HepG2 (cell line): ENCODE measurements at regions not wholly inside any gene's neighbourhood (a gene's known extent, or its start where the extent isn't known, plus 50 kb on each side); places are given as distances from the start of the nearest gene placed in this dataset.

ENCODE experiments used
- ATAC-seq: fragments of 200-7000 bp; cut with Tn5 transposase; 3 replicates; pipeline ENCODE4 v1.9.1; 2020; ENCODE audit warnings: mild to moderate bottlenecking, moderate library complexity
- BruUV-seq: library from RNA; stranded (reverse); fragments of 400-500 nt; replicated peaks from 2 replicates; lab custom pipeline; 2021; lab: Mats Ljungman, UMichigan
- CTCF ChIA-PET: fragments of 300-600 bp; formaldehyde crosslinking; extraction: SDS; loops from one replicate; lab custom pipeline; 2021; ENCODE audit warnings: low total read pairs, inconsistent platforms, low intra/inter-chr PET ratio; lab: Yijun Ruan, JAX
- POLR2A ChIA-PET: fragments of 350-600 bp; sonication (Branson Sonifier 250); formaldehyde crosslinking; loops from one replicate; lab custom pipeline; 2020; ENCODE audit warnings: antibody characterized with exemption, inconsistent platforms; lab: Yijun Ruan, JAX
- DNase-seq: peaks from one replicate; pipeline ENCODE4 v3.0.0-alpha.2; 2015; ENCODE audit warnings: low spot score
- FAIRE-seq: peaks from 3 replicates; lab custom pipeline; 2011; peaks lifted over from hg19 to GRCh38; lab: Jason Lieb, UNC
- H2AFZ ChIP-seq: one replicate; pipeline ENCODE4 v1.6.1; 2011; ENCODE audit warnings: low read length, inconsistent platforms
- H3K27ac ChIP-seq: fragments of 300-600 bp; 3 replicates; pipeline ENCODE4 v1.8.0; 2011; ENCODE audit warnings: mixed run types, mild to moderate bottlenecking, mixed read lengths, low read length, inconsistent platforms; ENCODE audit not compliant: insufficient read depth; ENCODE audit errors: extremely low read length
- H3K27me3 ChIP-seq, 2 experiments: fragments of 200-600 bp in 1 of 2; 2 replicates in 1 of 2; 3 replicates in 1 of 2; pipeline versions ENCODE4 v1.6.0 to v1.8.0; 2011; ENCODE audit warnings: low read length in 2 of 2, mild to moderate bottlenecking in 2 of 2, moderate library complexity in 2 of 2, inconsistent platforms in 1 of 2; ENCODE audit not compliant: insufficient read depth in 2 of 2, control insufficient read depth in 1 of 2
- H3K36me3 ChIP-seq, 2 experiments: fragments of 200-600 bp in 1 of 2; replicated peaks in 1 of 2; 2 replicates in 1 of 2; 3 replicates in 1 of 2; pipeline versions ENCODE4 v1.5.1 to v1.8.0; 2011; ENCODE audit warnings: low read length in 2 of 2, inconsistent platforms in 1 of 2; ENCODE audit not compliant: insufficient read depth in 2 of 2, control insufficient read depth in 1 of 2
- H3K4me1 ChIP-seq: 2 replicates; pipeline ENCODE4 v1.5.1; 2012; ENCODE audit warnings: low read length, inconsistent platforms; ENCODE audit not compliant: insufficient read depth
- H3K4me2 ChIP-seq: 2 replicates; pipeline ENCODE4 v1.6.0; 2011; ENCODE audit warnings: low read depth, low read length, inconsistent platforms
- H3K4me3 ChIP-seq, 3 experiments: fragments of 200-600 bp in 1 of 3; sonication (generic), shearing (Covaris generic) in 1 of 3; replicated peaks in 1 of 3; 2 replicates each; pipeline ENCODE4 v1.5.1; 2011 to 2016; ENCODE audit warnings: low read length in 3 of 3, inconsistent platforms in 2 of 3, low read depth in 2 of 3, mild to moderate bottlenecking in 2 of 3, control low read depth in 1 of 3, mixed read lengths in 1 of 3; ENCODE audit not compliant: insufficient read depth in 1 of 3
- H3K79me2 ChIP-seq: one replicate; pipeline ENCODE4 v1.6.1; 2011; ENCODE audit warnings: low read length, inconsistent platforms; ENCODE audit not compliant: insufficient read depth
- H3K9ac ChIP-seq: 2 replicates; pipeline ENCODE4 v1.6.0; 2011; ENCODE audit warnings: mild to moderate bottlenecking, low read depth, low read length, inconsistent platforms; ENCODE audit not compliant: insufficient read depth
- H3K9me3 ChIP-seq: 2 replicates; pipeline ENCODE4 v1.5.1; 2012; ENCODE audit warnings: mild to moderate bottlenecking, low read length
- H4K20me1 ChIP-seq: 2 replicates; pipeline ENCODE4 v1.6.0; 2011; ENCODE audit warnings: inconsistent platforms, mild to moderate bottlenecking, low read length, moderate library complexity; ENCODE audit not compliant: insufficient read depth
- AFF4 ChIP-seq: sonication (generic); formaldehyde crosslinking; IDR thresholded peaks from 2 replicates; pipeline ENCODE4 v1.4.0; 2020; ENCODE audit warnings: missing genetic modification reagents
- PAX8 ChIP-seq: sonication (generic); formaldehyde crosslinking; IDR thresholded peaks from 2 replicates; pipeline ENCODE4 v1.8.0; 2022; ENCODE audit warnings: mild to moderate bottlenecking, missing genetic modification reagents, borderline replicate concordance
- TMF1 ChIP-seq: sonication (generic); formaldehyde crosslinking; IDR thresholded peaks from 2 replicates; pipeline ENCODE4 v1.8.1; 2022; ENCODE audit warnings: low read depth, missing genetic modification reagents
- ZNF512B ChIP-seq: sonication (generic); formaldehyde crosslinking; IDR thresholded peaks from 2 replicates; pipeline ENCODE4 v1.5.1; 2020; ENCODE audit warnings: missing genetic modification reagents, mild to moderate bottlenecking, borderline replicate concordance
- ZNF646 ChIP-seq: sonication (generic); formaldehyde crosslinking; IDR thresholded peaks from 2 replicates; pipeline ENCODE4 v1.9.0; 2021; ENCODE audit warnings: mild to moderate bottlenecking, missing genetic modification reagents
- ZNF878 ChIP-seq: sonication (generic); formaldehyde crosslinking; IDR thresholded peaks from 2 replicates; pipeline ENCODE4 v1.8.1; 2023; ENCODE audit warnings: mild to moderate bottlenecking, missing genetic modification reagents, moderate library complexity
- WGBS: methylation state at CpG from one replicate; pipeline ENCODE4 v1.1.6; 2017; ENCODE audit warnings: low lambda C conversion rate; 5-methylcytosine and 5-hydroxymethylcytosine counted together
- in situ Hi-C: cut with HindIII; loops from 2 replicates; pipeline ENCODE4 v1.10.0; 2017; ENCODE audit warnings: low pct_unique_long_range_greater_than_20kb; ENCODE audit not compliant: extremely low pct_ligation_motif_present
- intact Hi-C: fragments of 100-400 bp; cut with micrococcal nuclease; formaldehyde crosslinking; loops from one replicate; pipeline ENCODE4 v1.10.0; 2022; ENCODE audit not compliant: unreplicated experiment

GRCh38 chr6:18603361-18603760 is 216.2 kb downstream of the RNF144B start:
- in situ Hi-C loops = no loop called here
- no peak for TF ChIP-seq ZNF878 (CRISPR knock-in tag)
- TF ChIP-seq TMF1 (CRISPR knock-in tag) = no peak
- TF ChIP-seq AFF4 (CRISPR knock-in tag) = no peak
- TF ChIP-seq PAX8 (CRISPR knock-in tag) = no peak
- TF ChIP-seq ZNF512B = no peak
- no peak for TF ChIP-seq ZNF646 (CRISPR knock-in tag)

More at GRCh38 chr6:18603361-18603760, 216.2 kb downstream of the RNF144B start:
- Histone ChIP-seq H3K27me3 (no peaks in the 10 kb centered on the region), H2AFZ (no peak overlapping the region), H3K4me1 (no peaks in the 10 kb centered on the region), H3K4me3 (no peak overlapping the region), H3K27ac (no peak overlapping the region), H3K4me2 (no peak overlapping the region), H3K9ac (no peak overlapping the region), H4K20me1 (no peaks in the 10 kb centered on the region), H3K79me2 (no peaks in the 10 kb centered on the region), H3K36me3 (no peaks in the 10 kb centered on the region), H3K9me3 (no peaks in the 10 kb centered on the region)
- 12% methylated on average over 5 of the region's 5 CpGs for WGBS
- no peak for DNase-seq
- FAIRE-seq = no peak
- ChIA-PET CTCF (no interaction called here), POLR2A (no interaction called here)
- ATAC-seq = no peak
- no TSS peak for BruUV-seq
- intact Hi-C loops = no loop called here
